ENCODE measurements at regions not wholly inside any gene's neighbourhood (a gene's known extent, or its start where the extent isn't known, plus 50 kb on each side); places are given as distances from the start of the nearest gene placed in this dataset.

GRCh38 chr14:53529519-53529918 lies 376.4 kb upstream of the DDHD1 start:
- no peak for TF ChIP-seq CTCF (IDR thresholded peaks at IDR 0.05; ENCODE audit: insufficient read depth, low read length)
- no peak for TF ChIP-seq SPI1 (IDR thresholded peaks at IDR 0.05; ENCODE audit: borderline replicate concordance, low read depth)
- TF ChIP-seq GABPA (IDR thresholded peaks at IDR 0.05; ENCODE audit: low read depth) = no peak
- no peak for TF ChIP-seq REST (IDR thresholded peaks at IDR 0.05; ENCODE audit: insufficient replicate concordance, low read depth)
- no peak for TF ChIP-seq POLR2AphosphoS5 (IDR thresholded peaks at IDR 0.05; ENCODE audit: low read depth)

GRCh38 chr14:53528185-53528671 lies 375.1 kb upstream of the DDHD1 start:
- Histone ChIP-seq H3K27ac (replicated peaks) (no peak overlapping the region), H3K27me3 (ENCODE audit: insufficient read depth, poor library complexity, severe bottlenecking) (no peaks in the 10 kb centered on the region), H3K4me3 (replicated peaks; ENCODE audit: insufficient read depth, low read length) (no peak overlapping the region)
- DNase-seq (ENCODE audit: low read depth in 1 of 2, low spot score in 1 of 2) = no peak
- TF ChIP-seq POLR2AphosphoS5 (IDR thresholded peaks at IDR 0.05; ENCODE audit: low read depth) (no peak), REST (IDR thresholded peaks at IDR 0.05; ENCODE audit: insufficient replicate concordance, low read depth) (no peak), CTCF (IDR thresholded peaks at IDR 0.05; ENCODE audit: insufficient read depth, low read length) (no peak), SPI1 (IDR thresholded peaks at IDR 0.05; ENCODE audit: borderline replicate concordance, low read depth) (no peak), GABPA (IDR thresholded peaks at IDR 0.05; ENCODE audit: low read depth) (no peak)

More at GRCh38 chr14:53529519-53529918, 376.4 kb upstream of the DDHD1 start:
- Histone ChIP-seq H3K27ac (replicated peaks) (no peak overlapping the region), H3K4me3 (replicated peaks; ENCODE audit: insufficient read depth, low read length) (no peak overlapping the region), H3K27me3 (ENCODE audit: insufficient read depth, poor library complexity, severe bottlenecking) (no peaks in the 10 kb centered on the region)
- no peak for DNase-seq (ENCODE audit: low read depth in 1 of 2, low spot score in 1 of 2)

- no peak for DNase-seq (ENCODE audit: low read depth in 1 of 2, low spot score in 1 of 2)
- TF ChIP-seq GABPA (IDR thresholded peaks at IDR 0.05; ENCODE audit: low read depth) = no peak
- no peak for TF ChIP-seq POLR2AphosphoS5 (IDR thresholded peaks at IDR 0.05; ENCODE audit: low read depth)
- TF ChIP-seq SPI1 (IDR thresholded peaks at IDR 0.05; ENCODE audit: borderline replicate concordance, low read depth) = no peak
- no peak for TF ChIP-seq CTCF (IDR thresholded peaks at IDR 0.05; ENCODE audit: insufficient read depth, low read length)
- no peak for TF ChIP-seq REST (IDR thresholded peaks at IDR 0.05; ENCODE audit: insufficient replicate concordance, low read depth)
- H3K27me3 ChIP-seq (ENCODE audit: insufficient read depth, poor library complexity, severe bottlenecking) = no peaks in the 10 kb centered on the region
- no peak overlapping the region for H3K4me3 ChIP-seq (replicated peaks; ENCODE audit: insufficient read depth, low read length)
- no peak overlapping the region for H3K27ac ChIP-seq (replicated peaks)
Observed at GRCh38 chr14:53526200-53526599, 373.1 kb upstream of the DDHD1 start.

All from HL-60 (cell line).